ENCODE measurements at regions not wholly inside any gene's neighbourhood (a gene's known extent, or its start where the extent isn't known, plus 50 kb on each side); places are given as distances from the start of the nearest gene placed in this dataset.

GRCh38 chr12:124492879-124493808, 74.3 kb downstream of the NCOR2 start:
- H3K27ac ChIP-seq (ENCODE audit: low read depth, low read length), result no peak overlapping the region
- peaks cover 7% of the 10 kb centered on the region for H3K4me1 ChIP-seq (ENCODE audit: control insufficient read depth, low read depth, low read length)
- no CpG with 5 or more reads among the region's 17 CpGs for WGBS (ENCODE audit: extremely low coverage, insufficient coverage, low lambda C conversion rate)

GRCh38 chr12:124491856-124492420, 75.5 kb downstream of the NCOR2 start:
- no CpG with 5 or more reads among the region's 20 CpGs for WGBS (ENCODE audit: extremely low coverage, insufficient coverage, low lambda C conversion rate)
- DNase-seq, result no peak
- Histone ChIP-seq H3K36me3 (ENCODE audit: control insufficient read depth, insufficient read depth, low read length) (peaks cover 3% of the 10 kb centered on the region), H3K4ac (ENCODE audit: low read depth, low read length) (no peak overlapping the region), H3K4me3 (ENCODE audit: low read length) (no peak overlapping the region), H3K27ac (ENCODE audit: low read depth, low read length) (no peak overlapping the region), H3K27me3 (ENCODE audit: insufficient read depth, low read length, poor library complexity) (no peaks in the 10 kb centered on the region), H3K79me2 (ENCODE audit: control insufficient read depth, insufficient read depth, low read length) (peaks cover 63% of the 10 kb centered on the region), H3K4me2 (ENCODE audit: low read length) (no peak overlapping the region), H3K79me1 (ENCODE audit: low read length) (peaks cover 47% of the 10 kb centered on the region), H3K9ac (ENCODE audit: low read length) (no peak overlapping the region), H2BK15ac (replicated peaks; ENCODE audit: low read depth) (no peak overlapping the region), H3K18ac (ENCODE audit: low read length) (no peak overlapping the region), H3K56ac (ENCODE audit: low read length) (no peak overlapping the region), H2BK5ac (ENCODE audit: low read length) (no peak overlapping the region), H4K5ac (ENCODE audit: low read length) (no peak overlapping the region), H4K8ac (ENCODE audit: low read depth, low read length) (no peak overlapping the region), H3K23ac (ENCODE audit: low read length) (no peak overlapping the region), H2BK120ac (ENCODE audit: low read depth, low read length) (no peak overlapping the region), H2AK5ac (ENCODE audit: low read length) (no peak overlapping the region), H3K4me1 (ENCODE audit: control insufficient read depth, low read depth, low read length) (peaks cover 2% of the 10 kb centered on the region)

More at GRCh38 chr12:124492879-124493808, 74.3 kb downstream of the NCOR2 start:
- Histone ChIP-seq H2BK15ac (replicated peaks; ENCODE audit: low read depth) (no peak overlapping the region), H3K79me2 (ENCODE audit: control insufficient read depth, insufficient read depth, low read length) (peaks cover 69% of the 10 kb centered on the region), H2AK5ac (ENCODE audit: low read length) (no peak overlapping the region), H3K79me1 (ENCODE audit: low read length) (peaks cover 52% of the 10 kb centered on the region), H3K56ac (ENCODE audit: low read length) (no peak overlapping the region), H3K9ac (ENCODE audit: low read length) (no peak overlapping the region), H3K4ac (ENCODE audit: low read depth, low read length) (no peak overlapping the region), H4K8ac (ENCODE audit: low read depth, low read length) (no peak overlapping the region), H3K27me3 (ENCODE audit: insufficient read depth, low read length, poor library complexity) (no peaks in the 10 kb centered on the region), H3K23ac (ENCODE audit: low read length) (no peak overlapping the region), H4K5ac (ENCODE audit: low read length) (no peak overlapping the region), H3K4me2 (ENCODE audit: low read length) (no peak overlapping the region), H2BK120ac (ENCODE audit: low read depth, low read length) (no peak overlapping the region), H3K36me3 (ENCODE audit: control insufficient read depth, insufficient read depth, low read length) (peaks cover 3% of the 10 kb centered on the region), H3K18ac (ENCODE audit: low read length) (no peak overlapping the region), H3K4me3 (ENCODE audit: low read length) (no peak overlapping the region), H2BK5ac (ENCODE audit: low read length) (no peak overlapping the region)
- DNase-seq, result no peak

GRCh38 chr12:124491310-124491709, 76.1 kb downstream of the NCOR2 start:
- Histone ChIP-seq H3K4me1 (ENCODE audit: control insufficient read depth, low read depth, low read length) (no peaks in the 10 kb centered on the region), H3K18ac (ENCODE audit: low read length) (no peak overlapping the region), H3K4ac (ENCODE audit: low read depth, low read length) (no peak overlapping the region), H4K5ac (ENCODE audit: low read length) (no peak overlapping the region), H4K8ac (ENCODE audit: low read depth, low read length) (no peak overlapping the region), H3K56ac (ENCODE audit: low read length) (no peak overlapping the region), H3K4me2 (ENCODE audit: low read length) (no peak overlapping the region), H3K4me3 (ENCODE audit: low read length) (no peak overlapping the region), H2BK120ac (ENCODE audit: low read depth, low read length) (no peak overlapping the region), H2AK5ac (ENCODE audit: low read length) (no peak overlapping the region), H3K36me3 (ENCODE audit: control insufficient read depth, insufficient read depth, low read length) (peaks cover 3% of the 10 kb centered on the region), H3K9ac (ENCODE audit: low read length) (no peak overlapping the region), H3K79me2 (ENCODE audit: control insufficient read depth, insufficient read depth, low read length) (peaks cover 58% of the 10 kb centered on the region), H2BK15ac (replicated peaks; ENCODE audit: low read depth) (no peak overlapping the region), H3K27ac (ENCODE audit: low read depth, low read length) (no peak overlapping the region), H3K79me1 (ENCODE audit: low read length) (peaks cover 49% of the 10 kb centered on the region), H2BK5ac (ENCODE audit: low read length) (no peak overlapping the region), H3K23ac (ENCODE audit: low read length) (no peak overlapping the region), H3K27me3 (ENCODE audit: insufficient read depth, low read length, poor library complexity) (no peaks in the 10 kb centered on the region)
- WGBS (ENCODE audit: extremely low coverage, insufficient coverage, low lambda C conversion rate), result no CpG with 5 or more reads among the region's 7 CpGs
- no peak for DNase-seq

- WGBS (ENCODE audit: extremely low coverage, insufficient coverage, low lambda C conversion rate), result no CpG with 5 or more reads among the region's 17 CpGs
- DNase-seq, result peak; percentile 71
- peaks cover 4% of the 10 kb centered on the region for H3K36me3 ChIP-seq (ENCODE audit: control insufficient read depth, insufficient read depth, low read length)
Measured at GRCh38 chr12:124490584-124491305, 76.7 kb downstream of the NCOR2 start.

GRCh38 chr12:124489915-124490583, 77.4 kb downstream of the NCOR2 start:
- no peak overlapping the region for H3K56ac ChIP-seq (ENCODE audit: low read length)
- no peak overlapping the region for H2BK15ac ChIP-seq (replicated peaks; ENCODE audit: low read depth)
- peaks cover 52% of the 10 kb centered on the region for H3K79me2 ChIP-seq (ENCODE audit: control insufficient read depth, insufficient read depth, low read length)
- no peaks in the 10 kb centered on the region for H3K4me1 ChIP-seq (ENCODE audit: control insufficient read depth, low read depth, low read length)
- H3K36me3 ChIP-seq (ENCODE audit: control insufficient read depth, insufficient read depth, low read length), result peaks cover 4% of the 10 kb centered on the region
- no peaks in the 10 kb centered on the region for H3K27me3 ChIP-seq (ENCODE audit: insufficient read depth, low read length, poor library complexity)
- H3K4ac ChIP-seq (ENCODE audit: low read depth, low read length), result no peak overlapping the region
- H3K4me3 ChIP-seq (ENCODE audit: low read length), result no peak overlapping the region
- no peak for DNase-seq
- peaks cover 47% of the 10 kb centered on the region for H3K79me1 ChIP-seq (ENCODE audit: low read length)
- no peak overlapping the region for H3K4me2 ChIP-seq (ENCODE audit: low read length)
- no CpG with 5 or more reads among the region's 9 CpGs for WGBS (ENCODE audit: extremely low coverage, insufficient coverage, low lambda C conversion rate)
- no peak overlapping the region for H4K5ac ChIP-seq (ENCODE audit: low read length)
- no peak overlapping the region for H3K18ac ChIP-seq (ENCODE audit: low read length)
- no peak overlapping the region for H2BK120ac ChIP-seq (ENCODE audit: low read depth, low read length)
- no peak overlapping the region for H3K27ac ChIP-seq (ENCODE audit: low read depth, low read length)
- H2BK5ac ChIP-seq (ENCODE audit: low read length), result no peak overlapping the region
- no peak overlapping the region for H3K9ac ChIP-seq (ENCODE audit: low read length)
- H2AK5ac ChIP-seq (ENCODE audit: low read length), result no peak overlapping the region
- H4K8ac ChIP-seq (ENCODE audit: low read depth, low read length), result no peak overlapping the region
- H3K23ac ChIP-seq (ENCODE audit: low read length), result no peak overlapping the region

More at GRCh38 chr12:124490584-124491305, 76.7 kb downstream of the NCOR2 start:
- no peak overlapping the region for H4K5ac ChIP-seq (ENCODE audit: low read length)
- H2BK15ac ChIP-seq (replicated peaks; ENCODE audit: low read depth), result no peak overlapping the region
- no peak overlapping the region for H3K27ac ChIP-seq (ENCODE audit: low read depth, low read length)
- H3K4me3 ChIP-seq (ENCODE audit: low read length), result no peak overlapping the region
- no peak overlapping the region for H3K18ac ChIP-seq (ENCODE audit: low read length)
- no peak overlapping the region for H3K56ac ChIP-seq (ENCODE audit: low read length)
- no peak overlapping the region for H3K23ac ChIP-seq (ENCODE audit: low read length)
- no peaks in the 10 kb centered on the region for H3K27me3 ChIP-seq (ENCODE audit: insufficient read depth, low read length, poor library complexity)
- H2BK5ac ChIP-seq (ENCODE audit: low read length), result no peak overlapping the region
- no peak overlapping the region for H2AK5ac ChIP-seq (ENCODE audit: low read length)
- H3K4me2 ChIP-seq (ENCODE audit: low read length), result no peak overlapping the region
- peaks cover 50% of the 10 kb centered on the region for H3K79me1 ChIP-seq (ENCODE audit: low read length)
- H3K79me2 ChIP-seq (ENCODE audit: control insufficient read depth, insufficient read depth, low read length), result peaks cover 53% of the 10 kb centered on the region
- H3K9ac ChIP-seq (ENCODE audit: low read length), result no peak overlapping the region
- no peak overlapping the region for H3K4ac ChIP-seq (ENCODE audit: low read depth, low read length)
- H4K8ac ChIP-seq (ENCODE audit: low read depth, low read length), result no peak overlapping the region
- H2BK120ac ChIP-seq (ENCODE audit: low read depth, low read length), result no peak overlapping the region
- H3K4me1 ChIP-seq (ENCODE audit: control insufficient read depth, low read depth, low read length), result no peaks in the 10 kb centered on the region

Data from mesendoderm (in vitro differentiated cells).